ENCODE measurements at regions not wholly inside any gene's neighbourhood (a gene's known extent, or its start where the extent isn't known, plus 50 kb on each side); places are given as distances from the start of the nearest gene placed in this dataset.

GRCh38 chr13:97781891-97782305, 171.6 kb upstream of the IPO5 start:
- ChIA-PET POLR2A (no interaction called here), CTCF (no interaction called here)
- Histone ChIP-seq H3K9me3 (ENCODE audit: control insufficient read depth in 2 of 3, low read length in 3 of 3) (no peaks in the 10 kb centered on the region), H3K4me3 (ENCODE audit: low read length) (no peak overlapping the region), H3K27ac (ENCODE audit: low read depth, low read length) (no peak overlapping the region), H3K36me3 (ENCODE audit: control insufficient read depth in 2 of 3, insufficient read depth in 3 of 3, low read length in 3 of 3) (no peaks in the 10 kb centered on the region), H3K4me1 (ENCODE audit: control insufficient read depth in 2 of 2, insufficient read depth in 2 of 2, low read length in 2 of 2) (no peaks in the 10 kb centered on the region), H3K27me3 (ENCODE audit: control insufficient read depth in 2 of 2, insufficient read depth in 2 of 2, low read length in 2 of 2) (no peaks in the 10 kb centered on the region)
- DNase-seq (no peak), ATAC-seq (no peak)
- intact Hi-C loops (cut with micrococcal nuclease), result no loop called here
- Mint-ChIP-seq H3K4me1 (no peaks in the 10 kb centered on the region), H3K4me3 (no peak overlapping the region), H3K36me3 (no peaks in the 10 kb centered on the region), H3K9me3 (peaks cover 0 to 18% (median 4%) of the 10 kb centered on the region in 11 donors), H3K27me3 (peaks cover 0 to 26% (median 14%) of the 10 kb centered on the region in 5 donors), H3K27ac (no peak overlapping the region)

GRCh38 chr13:97786510-97786909, 167.0 kb upstream of the IPO5 start:
- no peak overlapping the region for H3K27ac Mint-ChIP-seq
- H3K36me3 Mint-ChIP-seq, result peaks cover 0 to under 1% (median 0%) of the 10 kb centered on the region in 5 donors
- H3K4me3 ChIP-seq (ENCODE audit: low read length), result no peak overlapping the region
- H3K27ac ChIP-seq (ENCODE audit: low read depth, low read length), result no peak overlapping the region
- no peak for DNase-seq
- no peak for ATAC-seq
- ChIA-PET POLR2A (no interaction called here), CTCF (no interaction called here)
- H3K27me3 Mint-ChIP-seq, result peaks cover 0 to 27% (median 14%) of the 10 kb centered on the region in 5 donors
- peaks cover 0 to 7% (median 3%) of the 10 kb centered on the region in 3 experiments for H3K9me3 ChIP-seq (ENCODE audit: control insufficient read depth in 2 of 3, low read length in 3 of 3)
- intact Hi-C loops (cut with micrococcal nuclease), result no loop called here
- H3K4me1 Mint-ChIP-seq, result no peaks in the 10 kb centered on the region
- H3K4me3 Mint-ChIP-seq, result no peak overlapping the region
- H3K9me3 Mint-ChIP-seq, result peaks cover 0 to 36% (median 12%) of the 10 kb centered on the region in 11 donors
- no peaks in the 10 kb centered on the region for H3K36me3 ChIP-seq (ENCODE audit: control insufficient read depth in 2 of 3, insufficient read depth in 3 of 3, low read length in 3 of 3)
- no peaks in the 10 kb centered on the region for H3K4me1 ChIP-seq (ENCODE audit: control insufficient read depth in 2 of 2, insufficient read depth in 2 of 2, low read length in 2 of 2)
- no peaks in the 10 kb centered on the region for H3K27me3 ChIP-seq (ENCODE audit: control insufficient read depth in 2 of 2, insufficient read depth in 2 of 2, low read length in 2 of 2)

GRCh38 chr13:97797553-97797952, 155.9 kb upstream of the IPO5 start:
- Histone ChIP-seq H3K27ac (ENCODE audit: low read depth, low read length) (no peak overlapping the region), H3K27me3 (ENCODE audit: control insufficient read depth in 2 of 2, insufficient read depth in 2 of 2, low read length in 2 of 2) (no peaks in the 10 kb centered on the region), H3K4me3 (ENCODE audit: low read length) (no peak overlapping the region), H3K4me1 (ENCODE audit: control insufficient read depth in 2 of 2, insufficient read depth in 2 of 2, low read length in 2 of 2) (no peaks in the 10 kb centered on the region), H3K36me3 (ENCODE audit: control insufficient read depth in 2 of 3, insufficient read depth in 3 of 3, low read length in 3 of 3) (no peaks in the 10 kb centered on the region), H3K9me3 (ENCODE audit: control insufficient read depth in 2 of 3, low read length in 3 of 3) (peaks cover 0 to 24% (median 0%) of the 10 kb centered on the region in 3 experiments)
- ChIA-PET CTCF (no interaction called here), POLR2A (no interaction called here)
- Mint-ChIP-seq H3K9me3 (peaks cover 9 to 49% (median 27%) of the 10 kb centered on the region in 11 donors), H3K4me1 (no peaks in the 10 kb centered on the region), H3K4me3 (no peak overlapping the region), H3K27ac (no peak overlapping the region), H3K36me3 (peaks cover 0 to 11% (median 0%) of the 10 kb centered on the region in 5 donors), H3K27me3 (peaks cover 0 to 31% (median 19%) of the 10 kb centered on the region in 5 donors)
- DNase-seq, result no peak
- intact Hi-C loops (cut with micrococcal nuclease), result no loop called here
- ATAC-seq, result no peak

GRCh38 chr13:97798171-97798821, 155.2 kb upstream of the IPO5 start:
- peaks cover 0 to 38% (median 22%) of the 10 kb centered on the region in 5 donors for H3K27me3 Mint-ChIP-seq
- Histone ChIP-seq H3K36me3 (ENCODE audit: control insufficient read depth in 2 of 3, insufficient read depth in 3 of 3, low read length in 3 of 3) (no peaks in the 10 kb centered on the region), H3K4me1 (ENCODE audit: control insufficient read depth in 2 of 2, insufficient read depth in 2 of 2, low read length in 2 of 2) (no peaks in the 10 kb centered on the region), H3K27ac (ENCODE audit: low read depth, low read length) (no peak overlapping the region), H3K9me3 (ENCODE audit: control insufficient read depth in 2 of 3, low read length in 3 of 3) (peaks cover 0 to 16% (median 0%) of the 10 kb centered on the region in 3 experiments), H3K27me3 (ENCODE audit: control insufficient read depth in 2 of 2, insufficient read depth in 2 of 2, low read length in 2 of 2) (no peaks in the 10 kb centered on the region), H3K4me3 (ENCODE audit: low read length) (no peak overlapping the region)
- DNase-seq (no peak), ATAC-seq (no peak)
- POLR2A ChIA-PET, result no interaction called here
- no peak overlapping the region for H3K4me3 Mint-ChIP-seq
- intact Hi-C loops (cut with micrococcal nuclease), result no loop called here
- H3K4me1 Mint-ChIP-seq, result no peaks in the 10 kb centered on the region
- CTCF ChIA-PET, result no interaction called here
- H3K9me3 Mint-ChIP-seq, result peaks cover 4 to 44% (median 25%) of the 10 kb centered on the region in 11 donors
- H3K36me3 Mint-ChIP-seq, result peaks cover 0 to 7% (median 0%) of the 10 kb centered on the region in 5 donors
- no peak overlapping the region for H3K27ac Mint-ChIP-seq

- intact Hi-C loops (cut with micrococcal nuclease), result no loop called here
- no peaks in the 10 kb centered on the region for H3K27me3 ChIP-seq (ENCODE audit: control insufficient read depth in 2 of 2, insufficient read depth in 2 of 2, low read length in 2 of 2)
- ATAC-seq (no peak), DNase-seq (no peak)
- Mint-ChIP-seq H3K9me3 (peaks cover 3 to 44% (median 25%) of the 10 kb centered on the region in 11 donors), H3K27ac (no peak overlapping the region), H3K36me3 (peaks cover 0 to 10% (median 0%) of the 10 kb centered on the region in 5 donors), H3K4me3 (no peak overlapping the region), H3K4me1 (no peaks in the 10 kb centered on the region), H3K27me3 (peaks cover 0 to 43% (median 28%) of the 10 kb centered on the region in 5 donors)
- ChIA-PET CTCF (no interaction called here), POLR2A (no interaction called here)
- no peaks in the 10 kb centered on the region for H3K4me1 ChIP-seq (ENCODE audit: control insufficient read depth in 2 of 2, insufficient read depth in 2 of 2, low read length in 2 of 2)
- H3K4me3 ChIP-seq (ENCODE audit: low read length), result no peak overlapping the region
- H3K9me3 ChIP-seq (ENCODE audit: control insufficient read depth in 2 of 3, low read length in 3 of 3), result peaks cover 0 to 11% (median 0%) of the 10 kb centered on the region in 3 experiments
- no peaks in the 10 kb centered on the region for H3K36me3 ChIP-seq (ENCODE audit: control insufficient read depth in 2 of 3, insufficient read depth in 3 of 3, low read length in 3 of 3)
- no peak overlapping the region for H3K27ac ChIP-seq (ENCODE audit: low read depth, low read length)
These were observed 154.6 kb upstream of the IPO5 start for GRCh38 chr13:97798836-97799235.

GRCh38 chr13:97802213-97802612, 151.3 kb upstream of the IPO5 start:
- Histone ChIP-seq H3K4me1 (ENCODE audit: control insufficient read depth in 2 of 2, insufficient read depth in 2 of 2, low read length in 2 of 2) (no peaks in the 10 kb centered on the region), H3K27me3 (ENCODE audit: control insufficient read depth in 2 of 2, insufficient read depth in 2 of 2, low read length in 2 of 2) (no peaks in the 10 kb centered on the region), H3K9me3 (ENCODE audit: control insufficient read depth in 2 of 3, low read length in 3 of 3) (no peaks in the 10 kb centered on the region), H3K27ac (ENCODE audit: low read depth, low read length) (no peak overlapping the region), H3K36me3 (ENCODE audit: control insufficient read depth in 2 of 3, insufficient read depth in 3 of 3, low read length in 3 of 3) (no peaks in the 10 kb centered on the region), H3K4me3 (ENCODE audit: low read length) (no peak overlapping the region)
- ATAC-seq, result no peak
- Mint-ChIP-seq H3K4me3 (no peak overlapping the region), H3K4me1 (no peaks in the 10 kb centered on the region), H3K27ac (no peak overlapping the region), H3K36me3 (peaks cover 0 to 4% (median 0%) of the 10 kb centered on the region in 5 donors), H3K9me3 (peaks cover 0 to 15% (median 8%) of the 10 kb centered on the region in 11 donors), H3K27me3 (peaks cover 0 to 62% (median 40%) of the 10 kb centered on the region in 5 donors)
- CTCF ChIA-PET, result no interaction called here
- no peak for DNase-seq
- POLR2A ChIA-PET, result no interaction called here
- intact Hi-C loops (cut with micrococcal nuclease), result loop anchor here in 1 of 2 donors (10.0 kb wide), 1 partner anchor 787 kb away; no protein-coding TSS in a partner anchor

GRCh38 chr13:97809576-97809975, 143.9 kb upstream of the IPO5 start:
- intact Hi-C loops (cut with micrococcal nuclease), result loop anchor here in 1 of 2 donors (10.0 kb wide), 1 partner anchor 795 kb away; no protein-coding TSS in a partner anchor
- no peak for ATAC-seq
- Histone ChIP-seq H3K36me3 (ENCODE audit: control insufficient read depth in 2 of 3, insufficient read depth in 3 of 3, low read length in 3 of 3) (no peaks in the 10 kb centered on the region), H3K4me1 (ENCODE audit: control insufficient read depth in 2 of 2, insufficient read depth in 2 of 2, low read length in 2 of 2) (no peaks in the 10 kb centered on the region), H3K9me3 (ENCODE audit: control insufficient read depth in 2 of 3, low read length in 3 of 3) (no peaks in the 10 kb centered on the region), H3K27ac (ENCODE audit: low read depth, low read length) (no peak overlapping the region), H3K27me3 (ENCODE audit: control insufficient read depth in 2 of 2, insufficient read depth in 2 of 2, low read length in 2 of 2) (no peaks in the 10 kb centered on the region), H3K4me3 (ENCODE audit: low read length) (no peak overlapping the region)
- no peak for DNase-seq
- H3K27ac Mint-ChIP-seq, result no peak overlapping the region
- peaks cover 0 to 41% (median 34%) of the 10 kb centered on the region in 5 donors for H3K27me3 Mint-ChIP-seq
- CTCF ChIA-PET, result no interaction called here
- no peaks in the 10 kb centered on the region for H3K4me1 Mint-ChIP-seq
- no peak overlapping the region for H3K4me3 Mint-ChIP-seq
- POLR2A ChIA-PET, result no interaction called here
- peaks cover 0 to 13% (median 2%) of the 10 kb centered on the region in 11 donors for H3K9me3 Mint-ChIP-seq
- no peaks in the 10 kb centered on the region for H3K36me3 Mint-ChIP-seq

Data from naive thymus-derived CD4-positive, alpha-beta T cell (primary cell).